K562 (cell line): ENCODE measurements at regions not wholly inside any gene's neighbourhood (a gene's known extent, or its start where the extent isn't known, plus 50 kb on each side); places are given as distances from the start of the nearest gene placed in this dataset.

ENCODE experiments used
- ATAC-seq: fragments of 200-7000 bp; cut with Tn5 transposase; 3 replicates; pipeline ENCODE4 v1.9.1; 2020; ENCODE audit warnings: moderate library complexity
- BruUV-seq: library from RNA; stranded (reverse); fragments of 400-500 nt; replicated peaks from 2 replicates; lab custom pipeline; 2021; lab: Mats Ljungman, UMichigan
- CTCF ChIA-PET: fragments of 300-600 bp; formaldehyde crosslinking; extraction: SDS; loops from one replicate; lab custom pipeline; 2021; ENCODE audit warnings: low intra/inter-chr PET ratio; lab: Yijun Ruan, JAX
- POLR2A ChIA-PET: fragments of 300-600, 350-650 bp; sonication (Branson Sonifier 250); formaldehyde crosslinking; extraction: SDS; loops from one replicate; lab custom pipeline; 2021; ENCODE audit warnings: antibody characterized with exemption, inconsistent platforms; lab: Yijun Ruan, JAX
- DNase-seq, 4 experiments: peaks; one replicate each; pipeline versions ENCODE4 v3.0.0 to v3.0.0-alpha.2; 2011 to 2018; ENCODE audit warnings: low spot score in 3 of 4, mixed read lengths in 3 of 4; ENCODE audit errors: extremely low read depth in 1 of 4
- FAIRE-seq: peaks from 2 replicates; lab custom pipeline; 2011; peaks lifted over from hg19 to GRCh38; lab: Jason Lieb, UNC
- H2AFZ ChIP-seq: 2 replicates; pipeline ENCODE4 v1.6.0; 2011; ENCODE audit warnings: low read depth, low read length, control low read depth, inconsistent platforms
- H3K27ac ChIP-seq: fragments of 200-600 bp; 3 replicates; pipeline ENCODE4 v1.8.0; 2011; ENCODE audit warnings: low read depth, mild to moderate bottlenecking, control low read depth, inconsistent platforms, low read length, moderate library complexity, mixed read lengths; ENCODE audit errors: extremely low read depth
- H3K27me3 ChIP-seq, 2 experiments: fragments of 300-600 bp in 1 of 2; 2 replicates in 1 of 2; 3 replicates in 1 of 2; pipeline versions ENCODE4 v1.6.0 to v1.8.0; 2011; ENCODE audit warnings: inconsistent platforms in 2 of 2, low read length in 2 of 2, mild to moderate bottlenecking in 1 of 2, mixed read lengths in 1 of 2, moderate library complexity in 1 of 2; ENCODE audit not compliant: control insufficient read depth in 2 of 2, insufficient read depth in 2 of 2
- H3K36me3 ChIP-seq: fragments of 300-600 bp; 3 replicates; pipeline ENCODE4 v1.8.0; 2011; ENCODE audit warnings: mild to moderate bottlenecking, low read length, inconsistent platforms; ENCODE audit not compliant: control insufficient read depth, insufficient read depth
- H3K4me1 ChIP-seq, 2 experiments: fragments of 200-600 bp in 1 of 2; replicated peaks in 1 of 2; 2 replicates in 1 of 2; 3 replicates in 1 of 2; pipeline versions ENCODE4 v1.5.1 to v1.8.0; 2011; ENCODE audit warnings: inconsistent platforms in 2 of 2, low read length in 2 of 2, mild to moderate bottlenecking in 1 of 2, mixed read lengths in 1 of 2, moderate library complexity in 1 of 2; ENCODE audit not compliant: control insufficient read depth in 2 of 2, insufficient read depth in 2 of 2
- H3K4me2 ChIP-seq: 2 replicates; pipeline ENCODE4 v1.6.1; 2011; ENCODE audit warnings: low read length, control low read depth, inconsistent platforms, mixed read lengths; ENCODE audit not compliant: insufficient read depth
- H3K4me3 ChIP-seq: fragments of 200-600 bp; sonication (generic), shearing (Covaris generic); 2 replicates; pipeline ENCODE4 v1.5.1; 2016; ENCODE audit warnings: control low read depth, inconsistent platforms
- H3K79me2 ChIP-seq: fragments of 200-600 bp; 3 replicates; pipeline ENCODE4 v1.8.0; 2011; ENCODE audit warnings: low read length, inconsistent platforms; ENCODE audit not compliant: control insufficient read depth, insufficient read depth
- H3K9ac ChIP-seq, 2 experiments: 2 replicates each; pipeline versions ENCODE4 v1.6.0 to v1.6.1; 2011; ENCODE audit warnings: low read depth in 2 of 2, low read length in 2 of 2, control low read depth in 1 of 2, inconsistent platforms in 1 of 2, mild to moderate bottlenecking in 1 of 2, mixed read lengths in 1 of 2; ENCODE audit not compliant: insufficient read depth in 1 of 2
- H3K9me1 ChIP-seq: one replicate; pipeline ENCODE4 v1.6.0; 2011; ENCODE audit warnings: inconsistent platforms, mild to moderate bottlenecking, low read length, moderate library complexity; ENCODE audit not compliant: control insufficient read depth, insufficient read depth
- H3K9me3 ChIP-seq: replicated peaks from 2 replicates; pipeline ENCODE4 v1.5.1; 2011; ENCODE audit warnings: low read depth, low read length, inconsistent platforms; ENCODE audit not compliant: control insufficient read depth, insufficient read depth
- H4K20me1 ChIP-seq: replicated peaks from 2 replicates; pipeline ENCODE4 v1.6.1; 2011; ENCODE audit warnings: low read length, inconsistent platforms, mixed read lengths; ENCODE audit not compliant: control insufficient read depth, insufficient read depth
- BCLAF1 ChIP-seq, 2 experiments: fragments of 450-650 bp in 1 of 2; IDR thresholded peaks; 2 replicates each; pipeline ENCODE4 v1.6.1; 2011 to 2017; ENCODE audit warnings: low read depth in 2 of 2, antibody characterized with exemption in 1 of 2, borderline replicate concordance in 1 of 2, low read length in 1 of 2, mild to moderate bottlenecking in 1 of 2, mixed read lengths in 1 of 2; ENCODE audit not compliant: control insufficient read depth in 1 of 2
- KLF16 ChIP-seq: IDR thresholded peaks from 2 replicates; pipeline ENCODE4 v1.6.1; 2016; ENCODE audit warnings: antibody characterized with exemption
- RB1 ChIP-seq: fragments of 450-650 bp; IDR thresholded peaks from 2 replicates; pipeline ENCODE4 v1.6.1; 2017; ENCODE audit warnings: low read depth, mild to moderate bottlenecking
- RCOR1 ChIP-seq, 2 experiments: IDR thresholded peaks; 2 replicates each; pipeline ENCODE4 v1.6.1; 2012; ENCODE audit warnings: low read depth in 2 of 2, low read length in 2 of 2, borderline replicate concordance in 1 of 2, improper control_type of control experiment in 1 of 2
- STAT5B ChIP-seq: fragments of 250-450 bp; sonication (Bioruptor Pico); IDR thresholded peaks from 2 replicates; pipeline ENCODE4 v1.8.0; 2021; ENCODE audit warnings: mild to moderate bottlenecking, inconsistent platforms
- ZNF280A ChIP-seq: fragments of 450-650 bp; IDR thresholded peaks from 2 replicates; pipeline ENCODE4 v1.6.1; 2018; ENCODE audit warnings: mild to moderate bottlenecking, low read depth; ENCODE audit not compliant: partially characterized antibody
- ZNF41 ChIP-seq: fragments of 250-450 bp; sonication (Bioruptor Pico); conservative IDR thresholded peaks from 2 replicates; pipeline ENCODE4 v1.4.0; 2020; ENCODE audit warnings: mild to moderate bottlenecking
- ZNF445 ChIP-seq: fragments of 250-450 bp; sonication (Bioruptor Pico); IDR thresholded peaks from 2 replicates; pipeline ENCODE4 v1.4.0; 2020; ENCODE audit warnings: low read depth, mild to moderate bottlenecking, moderate library complexity
- WGBS: fragments of 100-300 bp; shearing (Covaris generic); methylation state at CpG from one replicate; pipeline ENCODE4 v1.1.6; 2016; ENCODE audit warnings: low coverage, mixed read lengths; ENCODE audit not compliant: insufficient coverage; ENCODE audit errors: missing lambda C conversion rate; 5-methylcytosine and 5-hydroxymethylcytosine counted together
- in situ Hi-C: fragments of 300-500 bp; cut with MboI; formaldehyde crosslinking; loops from 4 replicates; pipeline ENCODE4 v1.15.0; 2018; ENCODE audit warnings: inconsistent platforms, mixed read lengths
- intact Hi-C: fragments of 100-400 bp; cut with micrococcal nuclease; formaldehyde crosslinking; loops from 2 replicates; pipeline ENCODE4 v1.14.2; 2022

- Histone ChIP-seq H3K27me3 (peaks cover 0 to 8% of the 10 kb centered on the region in 2 experiments; a peak in 1 of 5 replicates), H3K9ac (no peak overlapping the region), H3K9me1 (no peaks in the 10 kb centered on the region), H3K4me2 (no peak overlapping the region), H4K20me1 (no peaks in the 10 kb centered on the region), H3K79me2 (no peaks in the 10 kb centered on the region), H3K4me3 (no peak overlapping the region), H3K9me3 (no peaks in the 10 kb centered on the region), H2AFZ (no peak overlapping the region), H3K36me3 (no peaks in the 10 kb centered on the region), H3K27ac (no peak overlapping the region), H3K4me1 (no peaks in the 10 kb centered on the region)
- CTCF ChIA-PET: no interaction called here
- ATAC-seq: no peak
- WGBS: 19% methylated on average over 2 of the region's 2 CpGs
- FAIRE-seq: no peak
- no TSS peak for BruUV-seq
- DNase-seq: no peak
- intact Hi-C loops: no loop called here
- POLR2A ChIA-PET: no interaction called here
- in situ Hi-C loops: no loop called here
- TF ChIP-seq BCLAF1 (IDR thresholded peaks at IDR 0.05; ENCODE audit: borderline replicate concordance in 1 of 2, control insufficient read depth in 1 of 2, low read depth in 2 of 2, low read length in 1 of 2) (no peak), KLF16 (no peak), STAT5B (CRISPR knock-in tag) (no peak), ZNF445 (no peak), RCOR1 (IDR thresholded peaks at IDR 0.05; ENCODE audit: borderline replicate concordance in 1 of 2, low read depth in 2 of 2, low read length in 2 of 2) (no peak), ZNF280A (no peak), RB1 (no peak), ZNF41 (CRISPR knock-in tag) (no peak)
These were observed 143.0 kb downstream of the NXNL2 start for GRCh38 chr9:88678008-88678407.
